Neutrophil (primary cell): ENCODE measurements at regions not wholly inside any gene's neighbourhood (a gene's known extent, or its start where the extent isn't known, plus 50 kb on each side); places are given as distances from the start of the nearest gene placed in this dataset.

Source experiments
- H3K27ac ChIP-seq: fragments of 200-600 bp; sonication (generic); 2 replicates; pipeline ENCODE4 v1.5.1; 2016; ENCODE audit warnings: mild to moderate bottlenecking, moderate library complexity
- H3K27me3 ChIP-seq: fragments of 200-600 bp; sonication (generic); 2 replicates; pipeline ENCODE4 v1.6.0; 2016; ENCODE audit warnings: mild to moderate bottlenecking
- H3K36me3 ChIP-seq: fragments of 200-600 bp; sonication (generic); 2 replicates; pipeline ENCODE4 v1.5.1; 2017
- H3K4me1 ChIP-seq, 2 experiments: fragments of 200-600 bp in 1 of 2; sonication (generic) in 1 of 2; 1 replicate in 1 of 2; 2 replicates in 1 of 2; pipeline versions ENCODE4 v1.5.1 to v1.6.1; 2013 to 2016; ENCODE audit warnings: low read depth in 1 of 2, low read length in 1 of 2, mild to moderate bottlenecking in 1 of 2, moderate library complexity in 1 of 2; ENCODE audit not compliant: control insufficient read depth in 1 of 2, insufficient read depth in 1 of 2
- H3K4me3 ChIP-seq, 2 experiments: fragments of 200-600 bp in 1 of 2; sonication (generic) in 1 of 2; 1 replicate in 1 of 2; 2 replicates in 1 of 2; pipeline ENCODE4 v1.5.1; 2013 to 2016; ENCODE audit warnings: low read depth in 1 of 2, low read length in 1 of 2, mild to moderate bottlenecking in 1 of 2, moderate library complexity in 1 of 2
- H3K9me3 ChIP-seq: fragments of 200-600 bp; sonication (generic); 2 replicates; pipeline ENCODE4 v1.5.1; 2016
- CTCF ChIP-seq: fragments of 200-600 bp; sonication (generic); IDR thresholded peaks from 2 replicates; pipeline ENCODE4 v1.5.1; 2016; ENCODE audit warnings: antibody characterized with exemption

GRCh38 chr4:164012396-164013027 is 518.0 kb downstream of the TMA16 start:
- Histone ChIP-seq H3K36me3 (no peaks in the 10 kb centered on the region), H3K27ac (no peak overlapping the region), H3K27me3 (no peaks in the 10 kb centered on the region), H3K9me3 (no peaks in the 10 kb centered on the region), H3K4me3 (no peak overlapping the region), H3K4me1 (no peaks in the 10 kb centered on the region)
- TF ChIP-seq CTCF = no peak

- no peaks in the 10 kb centered on the region for H3K9me3 ChIP-seq
- H3K27ac ChIP-seq = no peak overlapping the region
- H3K4me3 ChIP-seq = no peak overlapping the region
- no peaks in the 10 kb centered on the region for H3K27me3 ChIP-seq
- no peak for TF ChIP-seq CTCF
- H3K36me3 ChIP-seq = no peaks in the 10 kb centered on the region
- no peaks in the 10 kb centered on the region for H3K4me1 ChIP-seq
Observed at GRCh38 chr4:164021947-164022346, 527.5 kb downstream of the TMA16 start.

DNA sequence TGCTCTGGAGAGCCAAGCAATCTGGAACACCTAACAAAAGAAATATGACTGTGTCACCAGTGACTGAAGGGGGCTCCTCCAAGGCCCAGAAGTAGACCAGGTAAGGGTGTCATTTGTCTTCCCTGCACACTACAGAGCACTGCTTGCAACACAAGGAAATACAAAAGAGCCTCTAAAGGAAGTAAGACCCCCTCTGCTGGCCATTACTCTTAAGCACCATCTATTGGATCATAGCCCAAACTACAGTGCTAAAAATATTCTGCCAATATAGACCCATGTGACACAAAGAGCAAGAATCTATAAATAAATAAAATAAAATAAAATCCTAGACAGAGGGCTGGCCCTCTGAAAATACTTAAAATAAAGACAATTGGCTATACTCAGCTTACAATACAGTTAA is 528.7 kb downstream of the TMA16 start:
- TF ChIP-seq CTCF = no peak
- no peaks in the 10 kb centered on the region for H3K27me3 ChIP-seq
- no peak overlapping the region for H3K27ac ChIP-seq
- no peak overlapping the region for H3K4me3 ChIP-seq
- H3K4me1 ChIP-seq = no peaks in the 10 kb centered on the region
- no peaks in the 10 kb centered on the region for H3K36me3 ChIP-seq
- no peaks in the 10 kb centered on the region for H3K9me3 ChIP-seq

GRCh38 chr4:164027805-164028204 is 533.3 kb downstream of the TMA16 start:
- Histone ChIP-seq H3K9me3 (no peaks in the 10 kb centered on the region), H3K36me3 (no peaks in the 10 kb centered on the region), H3K4me1 (no peaks in the 10 kb centered on the region), H3K4me3 (no peak overlapping the region), H3K27me3 (no peaks in the 10 kb centered on the region), H3K27ac (no peak overlapping the region)
- no peak for TF ChIP-seq CTCF

- no peaks in the 10 kb centered on the region for H3K9me3 ChIP-seq
- no peak overlapping the region for H3K4me3 ChIP-seq
- H3K4me1 ChIP-seq = no peaks in the 10 kb centered on the region
- H3K36me3 ChIP-seq = no peaks in the 10 kb centered on the region
- no peaks in the 10 kb centered on the region for H3K27me3 ChIP-seq
- H3K27ac ChIP-seq = no peak overlapping the region
- no peak for TF ChIP-seq CTCF
Observed at GRCh38 chr4:164039482-164039881, 545.0 kb downstream of the TMA16 start.
